ENCODE measurements at regions not wholly inside any gene's neighbourhood (a gene's known extent, or its start where the extent isn't known, plus 50 kb on each side); places are given as distances from the start of the nearest gene placed in this dataset.
"Not testable (repeated sequence)": the region's sequence is repeated elsewhere in the genome, so short reads cannot be mapped to it uniquely, and the experiment has no call there.

DNA sequence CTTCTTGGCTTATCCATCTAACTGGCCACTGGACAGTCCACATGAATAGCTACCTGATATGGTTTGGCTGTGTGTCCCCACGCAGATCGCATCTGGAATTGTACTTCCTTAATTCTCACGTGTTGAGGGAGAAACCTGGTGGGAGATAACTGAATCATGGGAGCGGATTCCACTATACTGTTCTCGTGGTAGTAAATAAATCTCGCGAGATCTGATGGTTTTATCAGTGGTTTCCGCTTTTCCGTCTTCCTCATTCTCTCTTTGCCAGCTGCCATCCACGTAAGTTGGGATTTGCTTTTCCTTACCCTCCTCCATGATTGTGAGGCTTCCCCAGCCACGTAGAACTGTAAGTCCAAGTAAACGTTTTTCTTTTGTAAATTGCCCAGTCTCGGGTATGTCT lies 1496.4 kb downstream of the KHDRBS2 start:
- not testable (repeated sequence) for DNase-seq

DNA sequence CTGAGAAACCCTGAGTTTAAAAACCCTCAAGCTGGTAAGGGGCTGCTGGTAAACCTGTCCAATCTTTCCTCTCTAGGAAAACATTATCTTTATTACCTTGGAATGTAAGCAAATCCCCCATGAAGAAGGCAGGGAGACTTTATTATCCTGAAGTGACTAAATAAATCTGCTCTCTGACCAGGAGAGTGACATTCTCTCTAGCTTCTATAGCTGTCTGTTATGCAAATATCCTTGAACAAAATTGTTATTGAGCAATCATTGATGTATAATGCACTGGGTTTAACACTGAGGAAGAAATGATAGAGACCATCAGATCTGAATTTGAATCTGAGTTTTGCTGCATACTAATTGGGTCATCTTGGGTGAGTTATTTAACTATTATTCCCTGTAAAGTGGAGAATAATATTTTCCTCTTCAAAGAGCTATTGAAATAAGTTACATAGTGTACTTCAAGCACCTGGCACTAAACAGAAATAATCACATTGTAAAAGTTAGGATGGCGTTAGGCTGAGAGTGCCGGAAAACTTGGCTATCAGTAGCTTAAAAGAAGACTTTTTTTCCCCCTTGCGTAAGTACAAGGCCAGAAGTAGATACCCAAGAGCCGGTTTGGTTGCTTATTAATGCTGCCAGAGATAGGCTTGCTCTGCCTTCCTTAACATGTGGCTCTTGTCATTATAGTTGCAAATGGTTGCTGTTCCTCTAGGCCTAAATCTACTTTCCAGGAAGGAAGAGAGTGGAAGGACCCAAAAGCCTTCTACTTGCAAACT lies 1503.1 kb downstream of the KHDRBS2 start:
- DNase-seq = not testable (repeated sequence)

DNA sequence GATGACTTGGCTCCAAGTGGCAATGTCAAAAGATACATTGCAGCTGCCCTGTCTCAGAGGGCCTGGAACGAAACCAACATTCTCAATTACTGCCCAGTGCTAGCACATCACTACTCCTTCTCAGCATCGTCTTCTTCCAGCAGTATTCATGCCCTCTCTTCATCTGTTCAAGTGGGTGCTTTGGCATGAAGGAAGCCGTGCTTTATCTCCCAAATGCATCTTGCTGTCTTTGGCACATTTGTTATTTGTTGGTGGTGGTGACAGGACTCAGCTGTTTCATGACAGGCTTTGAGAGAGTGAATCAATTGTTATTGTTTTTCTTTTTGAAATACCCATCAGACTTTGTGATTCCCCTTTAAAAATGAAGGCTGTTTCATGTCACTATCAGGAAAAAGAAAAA lies 1506.4 kb downstream of the KHDRBS2 start:
- DNase-seq = not testable (repeated sequence)

DNA sequence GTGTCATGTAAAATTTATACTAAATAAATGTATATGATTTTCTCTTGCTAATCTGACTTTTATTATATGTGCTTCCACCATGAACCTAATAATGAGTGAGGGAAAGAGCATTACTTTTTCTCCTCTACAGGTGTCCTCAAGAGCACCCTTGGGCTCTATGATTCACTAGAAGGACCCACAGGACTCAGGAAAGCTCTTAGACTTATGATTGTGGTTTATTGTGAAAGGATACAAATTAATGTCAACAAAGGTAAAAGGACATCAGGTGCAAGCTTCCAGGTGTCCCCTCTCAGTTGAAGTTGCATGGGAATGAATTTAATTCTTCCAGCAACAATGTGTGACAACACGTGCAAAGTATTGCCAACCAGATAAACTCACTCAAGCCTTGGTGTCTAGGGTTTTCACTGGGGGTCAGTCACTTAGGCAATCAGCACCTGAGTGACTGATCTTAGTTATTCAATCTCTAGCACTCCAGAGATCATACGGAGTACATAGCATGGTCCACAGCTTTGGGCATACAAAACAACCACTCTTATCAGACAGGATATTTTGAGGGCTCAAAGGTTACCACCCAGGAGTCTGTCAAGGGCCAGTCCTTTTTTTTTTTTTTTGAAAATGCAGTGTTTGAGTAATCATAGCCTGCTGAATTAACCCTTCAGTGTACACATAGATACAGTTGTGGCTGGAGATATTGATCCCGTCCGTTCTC lies 1518.1 kb downstream of the KHDRBS2 start:
- not testable (repeated sequence) for DNase-seq

DNA sequence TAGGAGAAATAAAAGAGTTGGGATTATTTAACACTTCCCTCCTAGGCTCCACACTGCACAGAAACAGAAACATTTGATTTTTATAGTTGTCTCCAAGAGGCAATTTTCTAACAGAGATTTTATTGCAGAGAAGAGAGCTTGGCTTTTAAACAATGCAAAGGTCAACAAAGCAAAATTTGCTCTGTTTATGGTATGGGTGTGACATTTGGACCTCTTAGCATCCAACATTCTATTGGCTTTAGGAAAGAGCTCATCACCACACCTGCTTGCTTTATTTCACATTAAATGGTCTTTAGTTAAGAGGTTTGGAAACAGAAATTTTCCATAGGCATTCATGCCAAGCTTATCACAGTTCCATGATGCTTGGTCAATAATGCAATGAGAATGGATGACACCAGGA lies 1520.7 kb downstream of the KHDRBS2 start:
- DNase-seq = not testable (repeated sequence)

DNA sequence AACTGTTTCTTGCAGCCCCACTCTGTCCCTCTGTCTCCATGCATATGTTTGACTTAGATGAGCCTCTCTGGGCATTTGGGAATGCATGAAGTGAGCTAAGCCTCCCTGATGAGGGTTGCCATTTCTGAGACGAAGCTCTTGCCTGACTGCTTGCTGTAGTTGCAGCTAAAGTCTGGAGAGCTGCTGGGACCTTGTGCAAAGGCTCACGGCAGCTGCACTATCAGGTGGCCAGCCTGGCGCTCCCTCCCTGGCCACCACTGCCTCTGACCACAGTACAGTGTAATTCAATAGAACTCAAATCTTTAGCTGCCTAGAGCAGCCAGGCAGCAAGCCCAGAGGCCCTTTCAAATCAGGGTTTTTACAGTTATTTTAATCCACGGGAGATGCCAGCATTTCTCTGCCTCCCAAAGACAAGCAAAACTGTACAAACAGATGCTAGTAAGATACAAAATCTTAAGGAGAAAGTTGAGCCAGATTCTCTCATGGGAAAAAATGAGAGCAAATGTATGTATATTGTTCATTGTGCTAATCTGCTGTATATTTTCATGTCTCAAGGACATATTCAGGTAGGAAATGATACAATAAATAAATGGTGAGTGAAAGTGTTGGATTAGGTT lies 1522.5 kb downstream of the KHDRBS2 start:
- DNase-seq = not testable (repeated sequence)

DNA sequence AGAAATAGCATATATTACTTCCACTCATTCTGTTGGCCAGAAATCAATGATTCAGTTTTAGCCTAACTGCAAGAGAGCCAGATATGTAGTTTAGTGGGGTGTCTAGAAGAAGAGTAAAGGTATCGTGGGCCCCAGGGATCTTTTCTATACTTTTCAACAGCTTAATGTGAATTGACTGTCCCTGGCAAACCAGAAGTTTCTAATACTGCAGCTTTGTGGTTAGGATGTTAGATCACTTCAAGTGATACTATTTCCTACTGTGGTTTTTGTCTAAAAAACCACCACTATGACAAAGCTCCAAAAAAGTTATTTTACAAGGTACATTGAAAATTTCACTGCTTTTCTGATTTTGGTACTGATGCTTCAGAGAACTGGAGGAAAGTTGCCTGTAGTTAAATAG lies 1525.1 kb downstream of the KHDRBS2 start:
- not testable (repeated sequence) for DNase-seq

DNA sequence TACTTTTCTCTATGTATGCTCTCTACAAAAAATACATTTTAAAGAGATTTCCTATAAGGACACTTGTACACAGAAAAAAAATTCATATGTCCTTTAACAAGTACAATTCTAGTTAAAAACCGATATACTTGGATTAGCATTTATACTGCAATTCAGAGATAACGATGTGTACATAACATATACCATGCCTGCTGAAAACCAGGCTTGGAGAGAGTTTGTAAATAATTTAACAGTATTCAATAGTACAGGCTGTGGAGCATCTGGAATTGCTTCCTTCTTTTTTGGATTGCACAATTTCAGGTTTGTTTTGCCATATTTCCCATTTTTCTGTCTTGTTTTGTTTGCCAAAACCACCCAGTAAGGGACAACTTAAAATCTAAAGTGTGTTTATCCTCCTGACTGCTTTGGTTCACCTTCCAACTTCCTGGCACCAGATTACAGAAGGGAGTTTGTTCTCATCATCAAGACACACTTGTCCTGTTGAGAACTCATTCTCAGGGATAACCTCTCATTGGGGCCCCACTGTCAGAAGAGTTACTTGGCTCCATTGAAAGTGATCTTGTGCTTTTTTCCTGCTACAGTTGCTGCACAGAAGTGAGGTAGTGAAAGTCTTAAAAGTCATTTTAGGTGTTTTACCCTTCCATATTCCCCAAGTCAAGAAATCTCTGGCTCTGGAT lies 1526.7 kb downstream of the KHDRBS2 start:
- DNase-seq = not testable (repeated sequence)

DNA sequence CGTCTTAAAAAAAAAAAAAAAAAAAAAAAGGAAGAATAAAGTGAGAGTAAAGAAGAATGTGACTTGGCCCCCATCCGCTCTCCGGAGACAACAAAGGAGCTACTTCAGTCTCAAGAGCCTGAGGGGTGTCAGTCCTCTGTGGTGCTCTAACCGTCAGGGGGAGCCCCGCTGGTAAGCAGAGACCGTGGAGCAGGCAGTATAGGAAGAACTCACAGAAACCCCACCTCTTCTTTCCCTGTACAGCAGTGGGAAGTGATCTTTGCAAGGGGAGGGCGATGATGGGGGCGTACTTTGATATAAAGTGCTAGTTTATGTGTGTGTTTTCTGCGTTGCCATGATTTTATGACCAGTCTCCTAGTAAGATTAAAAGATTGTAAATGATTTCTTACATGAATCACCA lies 1527.3 kb downstream of the KHDRBS2 start:
- not testable (repeated sequence) for DNase-seq

DNA sequence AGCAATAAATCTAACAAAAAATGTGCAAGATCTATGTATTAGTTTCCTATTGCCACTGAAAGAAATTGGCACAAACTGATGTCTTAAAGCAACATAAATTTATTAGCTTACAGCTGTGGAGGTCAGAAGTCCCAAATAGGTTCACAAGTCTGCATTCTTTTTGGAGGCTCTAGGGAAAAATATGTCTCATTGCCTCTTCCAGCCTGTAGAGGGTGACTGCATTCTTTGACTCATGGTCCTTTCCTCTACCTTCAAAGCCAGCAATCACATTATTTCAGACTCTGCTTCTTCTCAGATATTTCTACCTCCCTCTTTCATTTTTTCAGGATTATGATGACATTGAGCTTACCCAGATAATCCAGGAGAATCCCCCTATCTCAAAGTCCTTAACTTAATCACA lies 1531.1 kb downstream of the KHDRBS2 start:
- no peak for DNase-seq

DNA sequence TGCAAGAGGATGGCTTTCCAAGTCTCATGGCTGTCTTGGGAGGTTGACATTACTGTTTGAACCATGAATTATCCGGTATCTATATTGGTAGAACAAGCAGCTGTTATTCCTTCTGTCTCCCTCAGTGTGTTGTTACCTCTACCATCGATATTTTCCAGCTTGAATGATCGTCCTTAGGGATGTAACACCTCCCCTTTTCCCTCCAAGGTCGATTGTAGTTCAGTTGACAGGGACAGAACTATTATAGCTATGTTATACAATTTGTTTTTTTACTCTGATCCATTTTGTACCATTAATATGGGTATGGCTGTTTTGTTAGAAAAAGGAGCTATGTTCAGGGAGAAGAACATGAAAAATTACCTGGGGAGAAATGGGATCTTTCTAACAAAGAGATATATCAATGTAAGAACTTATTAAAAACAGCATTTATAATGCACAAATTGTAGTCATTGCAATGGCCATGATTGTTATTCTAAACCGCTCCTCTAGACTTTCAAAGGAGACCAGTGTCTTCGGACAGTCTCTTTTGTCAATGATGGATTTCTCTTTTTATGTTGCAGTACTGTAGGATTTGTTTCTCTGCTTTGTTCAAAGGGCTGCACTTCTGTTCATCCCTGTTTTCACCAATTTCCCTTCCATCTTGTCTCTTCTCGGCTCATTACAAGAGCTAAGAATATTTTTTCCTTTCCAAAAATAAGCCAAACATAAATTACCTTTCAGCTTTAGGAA lies 1535.5 kb downstream of the KHDRBS2 start:
- not testable (repeated sequence) for DNase-seq

DNA sequence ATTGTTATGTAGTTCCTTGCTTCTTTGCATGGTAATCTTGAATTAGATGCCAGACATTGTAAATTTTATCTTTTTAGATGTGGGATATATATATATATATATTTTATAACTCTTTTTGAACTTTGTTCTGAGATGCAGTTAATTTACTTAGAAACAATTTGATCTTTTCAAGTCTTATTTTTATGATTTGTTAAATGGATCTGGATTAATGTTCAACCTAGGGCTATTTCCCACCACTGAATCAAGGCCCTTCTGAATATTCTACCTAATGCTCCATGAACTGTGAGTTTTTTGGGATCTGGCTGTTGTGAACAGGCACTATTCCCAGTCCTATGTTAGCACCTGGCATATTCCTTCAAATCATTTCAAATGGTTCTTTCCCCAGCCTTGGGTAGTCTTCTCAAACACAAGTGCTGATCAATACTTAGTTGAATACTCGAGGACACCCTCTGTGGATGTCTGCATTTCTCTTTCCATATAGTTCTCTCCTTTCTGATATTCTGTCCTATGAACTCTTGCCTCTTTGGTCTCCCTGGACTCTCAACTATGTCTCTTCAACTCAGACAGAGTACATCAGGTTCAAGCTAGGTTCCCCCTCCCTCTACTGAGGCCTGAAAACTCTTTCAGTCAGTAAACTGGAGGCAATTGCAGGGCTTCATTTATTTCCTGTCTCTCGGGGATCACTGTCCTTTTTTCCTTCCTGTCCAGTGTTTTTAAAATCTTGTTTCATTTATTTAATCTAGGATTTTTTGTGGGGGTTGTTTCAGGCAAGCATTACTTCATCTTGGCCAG lies 1538.1 kb downstream of the KHDRBS2 start:
- not testable (repeated sequence) for DNase-seq

DNA sequence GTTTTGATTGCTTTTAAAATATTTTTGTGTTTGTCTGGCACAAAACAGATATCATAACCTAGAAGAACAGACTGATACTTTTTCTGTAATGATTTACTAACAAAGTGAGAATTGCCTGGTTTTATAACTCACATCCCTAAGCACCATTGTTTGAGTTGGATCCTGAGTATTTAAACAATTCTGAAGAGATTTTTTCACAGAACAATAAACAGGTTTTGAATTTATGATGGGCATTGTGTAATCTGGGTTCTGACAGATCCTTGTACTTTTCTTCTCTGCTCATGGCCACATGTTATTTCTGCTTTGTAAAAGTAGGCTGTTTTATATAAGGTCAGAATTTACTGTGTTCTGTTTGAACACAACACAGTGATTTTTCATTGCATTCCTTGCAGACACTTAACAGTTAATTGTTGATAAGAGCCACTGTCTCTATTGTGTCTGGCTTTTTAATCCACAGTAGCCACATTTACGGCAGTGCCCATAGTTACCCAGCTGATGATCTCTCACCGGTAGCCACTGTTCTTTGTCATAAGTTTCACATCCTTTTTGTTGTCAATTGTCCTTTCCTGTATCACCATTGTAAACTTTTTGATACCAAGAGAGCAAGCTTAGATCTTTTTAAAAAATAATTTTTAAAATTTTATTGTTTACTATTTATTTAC lies 1548.1 kb downstream of the KHDRBS2 start:
- DNase-seq = not testable (repeated sequence)

DNA sequence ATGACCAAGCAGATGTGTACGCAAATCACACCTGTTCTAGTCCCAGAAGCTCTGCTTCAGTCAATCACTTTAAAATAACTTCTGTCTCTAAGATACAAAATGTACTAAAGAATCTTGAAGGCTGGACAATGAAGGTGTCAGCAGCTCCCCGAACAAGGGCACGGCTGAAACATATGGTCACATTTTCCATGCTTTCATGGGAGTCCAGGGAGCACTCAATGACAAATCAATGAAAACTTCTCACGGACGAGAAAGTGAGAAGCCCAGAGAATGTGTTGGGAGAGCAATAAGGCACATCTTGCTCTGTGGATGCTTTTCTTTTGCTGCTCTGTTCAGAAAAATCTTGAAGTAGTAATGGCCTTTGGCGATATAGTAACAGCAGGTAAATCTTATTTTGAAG lies 1548.7 kb downstream of the KHDRBS2 start:
- DNase-seq = not testable (repeated sequence)

DNA sequence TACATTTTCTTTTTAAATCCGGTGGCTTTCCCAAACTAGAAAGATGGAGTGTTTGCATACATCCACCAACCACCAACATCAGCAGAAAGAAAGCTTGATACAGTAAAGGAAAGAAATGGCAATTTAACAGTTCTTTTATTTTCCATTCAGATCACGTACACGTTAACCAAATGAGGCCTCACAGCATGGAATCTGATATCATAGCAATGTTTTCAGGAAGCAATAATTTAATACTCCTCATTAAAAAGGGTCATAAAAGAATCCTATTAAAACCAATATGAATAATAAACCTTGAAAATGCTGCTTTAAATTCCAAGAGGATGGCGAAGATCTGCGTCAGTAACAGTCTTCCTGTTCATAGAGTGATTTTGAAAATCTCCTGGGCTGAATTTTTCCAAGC lies 1562.1 kb downstream of the KHDRBS2 start:
- not testable (repeated sequence) for DNase-seq

DNA sequence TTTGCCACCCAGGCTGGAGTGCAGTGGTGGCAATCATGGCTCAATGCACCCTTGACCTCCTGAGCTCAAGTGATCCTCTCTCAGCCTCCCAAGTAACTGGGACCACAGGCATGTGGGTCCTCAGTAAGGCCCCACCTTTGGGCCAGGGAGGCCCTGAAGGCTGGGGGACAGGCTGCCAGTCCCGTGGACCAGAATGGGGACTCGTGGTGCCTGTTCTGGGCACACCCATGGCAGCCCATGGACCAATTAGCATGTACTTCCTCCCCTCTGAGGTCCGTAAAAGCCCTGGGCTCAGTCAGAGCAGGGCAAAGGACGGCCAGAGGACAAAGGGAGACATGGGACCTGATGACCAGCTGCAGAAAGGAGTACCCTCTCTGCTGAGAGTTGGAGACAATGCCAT lies 1590.8 kb downstream of the KHDRBS2 start:
- no peak for DNase-seq

DNA sequence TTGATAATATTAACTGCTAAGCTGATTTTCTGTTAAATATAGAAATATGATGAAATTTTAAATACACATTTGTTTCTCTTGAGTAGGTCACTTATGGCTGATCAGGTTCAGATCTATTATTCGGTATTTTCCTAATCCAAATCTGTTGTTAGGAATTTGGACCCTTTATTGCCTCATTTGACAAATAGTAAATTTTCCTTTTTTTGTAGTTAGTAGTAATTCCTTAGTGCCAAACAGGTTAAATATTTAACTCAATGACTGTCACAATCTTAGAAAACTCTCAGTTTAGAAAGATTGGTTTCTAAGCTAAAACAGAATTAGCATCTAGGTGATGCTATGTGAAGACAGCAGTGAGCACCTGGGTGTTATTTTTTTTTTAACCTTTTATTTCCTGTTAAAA lies 1598.9 kb downstream of the KHDRBS2 start:
- no peak for DNase-seq

DNA sequence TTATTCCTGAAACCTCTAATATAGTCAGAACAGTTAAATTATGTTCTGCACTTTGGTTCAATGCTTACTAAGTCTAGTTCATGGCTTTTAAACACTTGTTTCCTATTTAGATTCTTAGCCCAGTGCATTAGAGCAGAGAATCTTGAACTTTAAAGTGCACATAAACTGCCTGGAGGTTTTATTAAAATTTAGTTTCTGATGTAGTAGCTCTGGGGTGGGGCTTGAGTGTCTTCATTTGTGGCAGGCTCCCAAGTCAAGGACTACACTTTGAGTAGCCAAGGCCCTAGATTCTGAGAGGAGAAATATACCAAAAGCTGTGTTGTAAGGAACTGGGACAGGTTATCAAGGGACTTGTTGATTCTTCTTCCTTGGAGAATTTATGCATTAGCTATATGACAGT lies 1604.2 kb downstream of the KHDRBS2 start:
- DNase-seq = no peak

DNA sequence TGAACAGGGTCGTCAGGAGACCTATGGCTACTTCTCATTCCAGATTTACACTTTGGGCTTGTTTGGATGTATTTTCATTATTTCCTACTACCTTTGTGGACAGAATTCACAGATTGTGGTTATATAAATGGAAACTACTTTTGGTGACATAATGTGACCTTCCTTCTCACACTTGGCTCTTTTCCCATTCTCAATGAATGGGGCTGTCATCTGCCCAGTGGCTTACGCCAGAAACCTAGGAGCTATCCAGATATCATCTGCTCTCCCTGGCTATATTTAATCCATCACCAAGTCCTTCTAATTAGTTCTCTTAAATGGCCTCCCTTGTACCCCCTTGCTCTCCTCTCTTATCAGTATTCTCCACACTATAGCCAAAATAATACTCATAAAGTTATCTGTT lies 1606.8 kb downstream of the KHDRBS2 start:
- DNase-seq = no peak

DNA sequence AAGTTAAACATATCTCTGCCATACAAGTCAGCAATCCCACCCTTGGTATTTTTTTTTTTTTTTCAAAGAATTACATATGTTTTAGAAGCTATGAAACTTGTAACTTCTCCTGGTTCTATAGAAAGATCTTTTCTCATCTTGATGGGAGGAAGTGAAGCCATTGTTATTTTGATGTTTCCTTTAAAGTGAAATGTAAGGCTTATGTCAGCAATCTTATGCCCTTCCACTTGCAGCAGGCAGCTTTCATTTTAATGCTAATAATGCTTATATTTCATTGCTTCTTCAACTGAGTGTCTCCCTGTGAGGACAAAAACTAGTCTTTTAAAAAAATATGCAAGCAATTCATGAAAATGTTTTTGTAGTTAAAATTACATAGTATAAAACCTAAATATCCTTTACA lies 1614.7 kb downstream of the KHDRBS2 start:
- DNase-seq = no peak

DNA sequence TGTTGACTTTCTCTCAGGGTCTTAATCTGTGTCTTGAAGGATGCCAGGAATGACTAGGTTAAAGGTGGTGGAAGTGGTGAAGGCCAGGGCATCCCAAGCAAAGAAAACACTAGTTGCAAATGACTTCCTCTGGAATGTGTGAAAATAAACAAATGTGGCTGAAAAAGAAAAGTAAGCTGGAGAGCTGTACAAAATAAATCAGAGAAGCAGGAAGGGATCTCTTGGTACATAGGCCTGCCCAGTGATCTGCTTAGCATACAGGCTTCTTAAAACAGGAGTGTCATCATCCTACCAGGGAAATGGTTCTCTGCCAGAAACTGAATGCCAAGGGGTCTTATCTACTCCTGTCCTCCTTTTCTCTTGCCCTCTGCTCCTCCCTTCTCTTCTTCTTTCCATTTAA lies 1616.0 kb downstream of the KHDRBS2 start:
- no peak for DNase-seq
